Activated CD8-positive, alpha-beta T cell treated with anti-CD3 and anti-CD28 coated beads for 36 hours (primary cell): ENCODE measurements at regions not wholly inside any gene's neighbourhood (a gene's known extent, or its start where the extent isn't known, plus 50 kb on each side); places are given as distances from the start of the nearest gene placed in this dataset.
"Not testable (repeated sequence)": the region's sequence is repeated elsewhere in the genome, so short reads cannot be mapped to it uniquely, and the experiment has no call there.

Experiments
- ATAC-seq: fragments of 200-7000 bp; cut with Tn5 transposase; one replicate; pipeline ENCODE4 v1.10.0; 2021; ENCODE audit warnings: mild to moderate bottlenecking, moderate library complexity
- CTCF ChIA-PET: fragments of 350-600 bp; sonication (Branson Sonifier 250); formaldehyde crosslinking; loops from one replicate; lab custom pipeline; 2021; ENCODE audit warnings: antibody characterized with exemption; lab: Charles Lee
- POLR2A ChIA-PET: fragments of 350-600 bp; sonication (Branson Sonifier 250); formaldehyde crosslinking; loops from one replicate; lab custom pipeline; 2021; ENCODE audit warnings: antibody characterized with exemption; lab: Charles Lee
- DNase-seq: peaks from one replicate; pipeline ENCODE4 v3.0.0-alpha.2; 2020
- H3K27ac Mint-ChIP-seq: one replicate; pipeline ENCODE4 v1.8.0; 2021; ENCODE audit warnings: mild to moderate bottlenecking, mixed read lengths
- H3K27me3 Mint-ChIP-seq: one replicate; pipeline ENCODE4 v1.8.0; 2021; ENCODE audit warnings: mixed read lengths
- H3K36me3 Mint-ChIP-seq: one replicate; pipeline ENCODE4 v1.8.0; 2021; ENCODE audit warnings: low read depth, mixed read lengths
- H3K4me1 Mint-ChIP-seq: one replicate; pipeline ENCODE4 v1.8.0; 2021; ENCODE audit warnings: low read depth, mixed read lengths
- H3K4me3 Mint-ChIP-seq: one replicate; pipeline ENCODE4 v1.8.0; 2021; ENCODE audit warnings: mild to moderate bottlenecking, moderate library complexity, mixed read lengths
- H3K9me3 Mint-ChIP-seq: one replicate; pipeline ENCODE4 v1.8.0; 2021; ENCODE audit warnings: mixed read lengths
- CTCF ChIP-seq: fragments of 200-600 bp; IDR thresholded peaks from one replicate; pipeline ENCODE4 v1.8.0; 2022; ENCODE audit warnings: antibody characterized with exemption, mild to moderate bottlenecking
- intact Hi-C: fragments of 100-400 bp; cut with micrococcal nuclease; formaldehyde crosslinking; loops from one replicate; pipeline ENCODE4 v1.10.0; 2022

GRCh38 chrX:88903989-88904718, 157.1 kb downstream of the CPXCR1 start:
- H3K9me3 Mint-ChIP-seq, result peaks cover 2% of the 10 kb centered on the region
- CTCF ChIA-PET, result no interaction called here
- DNase-seq (peak; percentile 3), ATAC-seq (peak; percentile 47)
- H3K36me3 Mint-ChIP-seq, result no peaks in the 10 kb centered on the region
- no peak for TF ChIP-seq CTCF
- no peaks in the 10 kb centered on the region for H3K4me1 Mint-ChIP-seq
- intact Hi-C loops, result no loop called here
- no peak overlapping the region for H3K27ac Mint-ChIP-seq
- H3K27me3 Mint-ChIP-seq, result no peaks in the 10 kb centered on the region
- no peak overlapping the region for H3K4me3 Mint-ChIP-seq
- POLR2A ChIA-PET, result no interaction called here

- Mint-ChIP-seq H3K27me3 (no peaks in the 10 kb centered on the region), H3K9me3 (peaks cover 2% of the 10 kb centered on the region), H3K27ac (no peak overlapping the region), H3K4me1 (no peaks in the 10 kb centered on the region), H3K4me3 (no peak overlapping the region), H3K36me3 (no peaks in the 10 kb centered on the region)
- ATAC-seq, result no peak
- ChIA-PET POLR2A (no interaction called here), CTCF (no interaction called here)
- TF ChIP-seq CTCF, result no peak
- DNase-seq, result no peak
- intact Hi-C loops, result no loop called here
Observed at GRCh38 chrX:88908056-88908455, 161.0 kb downstream of the CPXCR1 start.

GRCh38 chrX:88937616-88938015, 190.6 kb downstream of the CPXCR1 start:
- CTCF ChIA-PET, result no interaction called here
- intact Hi-C loops, result no loop called here
- Mint-ChIP-seq H3K4me1 (no peaks in the 10 kb centered on the region), H3K9me3 (no peaks in the 10 kb centered on the region), H3K27ac (no peak overlapping the region), H3K36me3 (no peaks in the 10 kb centered on the region), H3K27me3 (no peaks in the 10 kb centered on the region), H3K4me3 (no peak overlapping the region)
- DNase-seq, result no peak
- POLR2A ChIA-PET, result no interaction called here
- no peak for ATAC-seq
- TF ChIP-seq CTCF, result no peak

GRCh38 chrX:88940904-88941303, 193.9 kb downstream of the CPXCR1 start:
- Mint-ChIP-seq H3K4me3 (no peak overlapping the region), H3K9me3 (no peaks in the 10 kb centered on the region), H3K27me3 (no peaks in the 10 kb centered on the region), H3K4me1 (no peaks in the 10 kb centered on the region), H3K36me3 (no peaks in the 10 kb centered on the region), H3K27ac (no peak overlapping the region)
- ChIA-PET CTCF (no interaction called here), POLR2A (no interaction called here)
- intact Hi-C loops, result no loop called here
- ATAC-seq (no peak), DNase-seq (no peak)
- no peak for TF ChIP-seq CTCF

GRCh38 chrX:88944661-88945060, 197.6 kb downstream of the CPXCR1 start:
- no peak for ATAC-seq
- DNase-seq, result no peak
- H3K4me3 Mint-ChIP-seq, result no peak overlapping the region
- H3K36me3 Mint-ChIP-seq, result no peaks in the 10 kb centered on the region
- no peak overlapping the region for H3K27ac Mint-ChIP-seq
- H3K27me3 Mint-ChIP-seq, result no peaks in the 10 kb centered on the region
- ChIA-PET CTCF (no interaction called here), POLR2A (no interaction called here)
- no peak for TF ChIP-seq CTCF
- H3K9me3 Mint-ChIP-seq, result peaks cover 2% of the 10 kb centered on the region
- no peaks in the 10 kb centered on the region for H3K4me1 Mint-ChIP-seq
- intact Hi-C loops, result no loop called here

GRCh38 chrX:88956059-88956458, 209.0 kb downstream of the CPXCR1 start:
- H3K27me3 Mint-ChIP-seq, POLR2A ChIA-PET, CTCF ChIA-PET, intact Hi-C loops, H3K4me1 Mint-ChIP-seq, ATAC-seq, DNase-seq, H3K36me3 Mint-ChIP-seq, H3K27ac Mint-ChIP-seq, H3K9me3 Mint-ChIP-seq, H3K4me3 Mint-ChIP-seq: not testable (repeated sequence)
